Dermis blood vessel endothelial cell (primary cell): ENCODE measurements at regions not wholly inside any gene's neighbourhood (a gene's known extent, or its start where the extent isn't known, plus 50 kb on each side); places are given as distances from the start of the nearest gene placed in this dataset.

Experiments used
- DNase-seq: peaks from one replicate; pipeline ENCODE4 v3.0.0; 2010

GRCh38 chr11:95299078-95299679 lies 68.2 kb upstream of the SESN3 start:
- DNase-seq = no peak

GRCh38 chr11:95297680-95298452 lies 66.9 kb upstream of the SESN3 start:
- no peak for DNase-seq

GRCh38 chr11:95296621-95297025 lies 65.6 kb upstream of the SESN3 start:
- no peak for DNase-seq

- DNase-seq = no peak
These were observed 65.2 kb upstream of the SESN3 start for GRCh38 chr11:95296165-95296564.

GRCh38 chr11:95295382-95296149 lies 64.6 kb upstream of the SESN3 start:
- DNase-seq = no peak

- no peak for DNase-seq
These were observed 63.7 kb upstream of the SESN3 start for GRCh38 chr11:95294701-95295100.

GRCh38 chr11:95293116-95293515 lies 62.1 kb upstream of the SESN3 start:
- no peak for DNase-seq

- no peak for DNase-seq
These were observed 60.9 kb upstream of the SESN3 start for GRCh38 chr11:95291946-95292345.

GRCh38 chr11:95289378-95290101 lies 58.5 kb upstream of the SESN3 start:
- DNase-seq = no peak

GRCh38 chr11:95284057-95285052 lies 53.4 kb upstream of the SESN3 start:
- no peak for DNase-seq

- no peak for DNase-seq
These were observed 52.6 kb upstream of the SESN3 start for GRCh38 chr11:95283650-95284049.

GRCh38 chr11:95283146-95283545 lies 52.1 kb upstream of the SESN3 start:
- no peak for DNase-seq

GRCh38 chr11:95282291-95282751 lies 51.3 kb upstream of the SESN3 start:
- DNase-seq = no peak
